Body of pancreas (tissue), 4 donors: ENCODE measurements at regions not wholly inside any gene's neighbourhood (a gene's known extent, or its start where the extent isn't known, plus 50 kb on each side); places are given as distances from the start of the nearest gene placed in this dataset.
"Not testable (repeated sequence)": the region's sequence is repeated elsewhere in the genome, so short reads cannot be mapped to it uniquely, and the experiment has no call there.

Source experiments
- ATAC-seq: fragments of 150-250 bp; one replicate; pipeline ENCODE4 v1.9.1; 2016
- DNase-seq, 4 donors: peaks; one replicate each; pipeline ENCODE4 v3.0.0-alpha.2; 2019
- H3K27ac ChIP-seq, 4 donors: fragments of 200-600 bp; sonication (generic); 1 replicate in 3 of 4; 2 replicates in 1 of 4; pipeline versions ENCODE4 v1.5.1 to v1.6.1; 2016 to 2019; ENCODE audit warnings: mild to moderate bottlenecking in 1 of 4, mixed read lengths in 1 of 4, moderate library complexity in 1 of 4
- H3K27me3 ChIP-seq, 2 donors: fragments of 200-600 bp; sonication (generic); one replicate each; pipeline ENCODE4 v1.6.0; 2016; ENCODE audit warnings: mild to moderate bottlenecking in 1 of 2
- H3K36me3 ChIP-seq, 2 donors: fragments of 200-600 bp; sonication (generic); replicated peaks in 1 of 2; 2 replicates each; pipeline ENCODE4 v1.5.1; 2016; ENCODE audit warnings: low read depth in 2 of 2; ENCODE audit not compliant: insufficient read depth in 1 of 2
- H3K4me1 ChIP-seq: fragments of 200-600 bp; sonication (generic); one replicate; pipeline ENCODE4 v1.6.0; 2016
- H3K4me3 ChIP-seq, 2 donors: fragments of 200-600 bp; sonication (generic); 1 replicate in 1 of 2; 2 replicates in 1 of 2; pipeline ENCODE4 v1.5.1; 2016 to 2019
- H3K9me3 ChIP-seq, 3 donors: fragments of 200-600 bp; sonication (generic); 1 replicate in 2 of 3; 2 replicates in 1 of 3; pipeline ENCODE4 v1.5.1; 2016
- POLR2A ChIP-seq, 3 donors: fragments of 450-650 bp; IDR thresholded peaks; one replicate each; pipeline ENCODE4 v1.6.1; 2016; ENCODE audit warnings: antibody characterized with exemption in 3 of 3, mild to moderate bottlenecking in 2 of 3
- WGBS, 2 donors: methylation state at CpG; one replicate each; pipeline ENCODE4 v1.1.5; 2017; 5-methylcytosine and 5-hydroxymethylcytosine counted together
- intact Hi-C: fragments of 100-400 bp; cut with DNase I; formaldehyde crosslinking; loops from one replicate; pipeline ENCODE4 v1.15.1; 2023
- TF ChIP-seq, protein P1 (sequence below), 7 experiments: fragments of 450-650 bp in 4 of 7; fragments of 200-600 bp in 3 of 7; sonication (generic) in 3 of 7; IDR thresholded peaks; one replicate each; pipeline ENCODE4 v1.5.1; 2016 to 2019; ENCODE audit warnings: antibody characterized with exemption in 7 of 7

DNA sequence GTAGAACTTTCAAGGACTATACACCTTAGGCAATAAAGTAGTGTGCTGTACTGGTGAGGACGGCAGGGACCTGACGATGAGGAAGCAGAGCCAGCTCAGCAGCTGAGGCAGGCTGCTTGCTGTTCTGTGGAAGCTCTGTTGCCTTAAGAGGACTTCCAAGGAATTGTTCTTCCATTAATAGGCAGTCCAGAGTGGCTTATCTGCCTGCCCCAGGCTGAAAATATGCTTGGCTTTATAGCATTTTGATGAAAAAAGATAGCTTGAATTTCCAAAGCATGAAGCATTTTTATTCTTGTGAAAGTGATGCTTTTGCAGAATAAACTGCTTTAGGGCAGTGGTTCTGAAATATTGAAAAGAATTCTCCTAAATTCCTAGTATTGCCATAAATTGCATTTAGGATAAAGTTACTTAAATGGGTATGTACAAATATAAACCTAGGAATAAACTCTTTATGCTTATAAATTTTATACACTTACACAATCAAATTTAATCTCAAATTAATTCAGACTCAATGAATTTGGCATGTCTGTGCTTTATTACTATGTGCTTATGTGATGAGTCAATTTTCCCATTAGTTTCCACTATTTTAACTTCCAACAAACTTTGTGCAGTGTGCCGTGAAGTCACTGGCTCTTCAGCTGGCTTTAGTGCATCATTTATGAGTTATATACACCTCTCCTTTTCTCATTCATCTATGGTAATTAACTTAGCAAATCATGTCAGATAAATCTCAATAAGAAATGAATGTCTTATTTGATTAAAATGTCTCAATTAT lies 231.0 kb upstream of the RASGRP1 start:
- Histone ChIP-seq H3K36me3 (no peaks in the 10 kb centered on the region), H3K27me3 (no peaks in the 10 kb centered on the region), H3K9me3 (no peaks in the 10 kb centered on the region), H3K4me3 (no peak overlapping the region), H3K27ac (no peak overlapping the region), H3K4me1 (no peaks in the 10 kb centered on the region)
- DNase-seq (no peak), ATAC-seq (no peak)
- TF ChIP-seq POLR2A (IDR thresholded peaks at IDR 0.05): no peak
- TF ChIP-seq, protein P1, sequence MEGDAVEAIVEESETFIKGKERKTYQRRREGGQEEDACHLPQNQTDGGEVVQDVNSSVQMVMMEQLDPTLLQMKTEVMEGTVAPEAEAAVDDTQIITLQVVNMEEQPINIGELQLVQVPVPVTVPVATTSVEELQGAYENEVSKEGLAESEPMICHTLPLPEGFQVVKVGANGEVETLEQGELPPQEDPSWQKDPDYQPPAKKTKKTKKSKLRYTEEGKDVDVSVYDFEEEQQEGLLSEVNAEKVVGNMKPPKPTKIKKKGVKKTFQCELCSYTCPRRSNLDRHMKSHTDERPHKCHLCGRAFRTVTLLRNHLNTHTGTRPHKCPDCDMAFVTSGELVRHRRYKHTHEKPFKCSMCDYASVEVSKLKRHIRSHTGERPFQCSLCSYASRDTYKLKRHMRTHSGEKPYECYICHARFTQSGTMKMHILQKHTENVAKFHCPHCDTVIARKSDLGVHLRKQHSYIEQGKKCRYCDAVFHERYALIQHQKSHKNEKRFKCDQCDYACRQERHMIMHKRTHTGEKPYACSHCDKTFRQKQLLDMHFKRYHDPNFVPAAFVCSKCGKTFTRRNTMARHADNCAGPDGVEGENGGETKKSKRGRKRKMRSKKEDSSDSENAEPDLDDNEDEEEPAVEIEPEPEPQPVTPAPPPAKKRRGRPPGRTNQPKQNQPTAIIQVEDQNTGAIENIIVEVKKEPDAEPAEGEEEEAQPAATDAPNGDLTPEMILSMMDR (IDR thresholded peaks at IDR 0.05): no peak
- intact Hi-C loops: no loop called here
- WGBS, 2 donors: 68% methylated on average over 3 of the region's 3 CpGs

DNA sequence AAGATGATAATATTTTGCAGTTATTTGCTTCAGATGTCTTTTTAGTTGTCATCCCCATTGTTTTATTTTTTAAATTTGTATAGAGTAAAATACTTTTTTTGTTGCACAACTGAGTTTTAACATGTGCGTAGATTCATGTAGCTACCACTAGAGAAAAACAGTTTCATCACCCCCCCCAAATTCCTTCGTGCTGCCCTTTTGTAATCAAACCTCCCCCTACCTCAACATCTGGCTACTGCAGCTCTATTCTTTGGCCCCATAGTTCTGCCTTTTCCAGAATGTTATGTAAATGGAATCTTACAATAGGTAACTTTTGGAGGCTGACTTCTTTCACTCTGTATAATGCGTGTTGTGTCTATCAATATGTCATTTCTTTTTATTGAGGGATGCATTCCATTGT lies 232.0 kb upstream of the RASGRP1 start:
- no peaks in the 10 kb centered on the region for H3K27me3 ChIP-seq
- intact Hi-C loops: no loop called here
- H3K27ac ChIP-seq: no peak overlapping the region
- ATAC-seq (no peak), DNase-seq (no peak)
- H3K4me3 ChIP-seq: no peak overlapping the region
- H3K36me3 ChIP-seq: no peaks in the 10 kb centered on the region
- 71 to 76% methylated on average over 3 of the region's 3 CpGs for WGBS, 2 donors
- H3K4me1 ChIP-seq: no peaks in the 10 kb centered on the region
- no peaks in the 10 kb centered on the region for H3K9me3 ChIP-seq
- TF ChIP-seq POLR2A (IDR thresholded peaks at IDR 0.05): no peak

DNA sequence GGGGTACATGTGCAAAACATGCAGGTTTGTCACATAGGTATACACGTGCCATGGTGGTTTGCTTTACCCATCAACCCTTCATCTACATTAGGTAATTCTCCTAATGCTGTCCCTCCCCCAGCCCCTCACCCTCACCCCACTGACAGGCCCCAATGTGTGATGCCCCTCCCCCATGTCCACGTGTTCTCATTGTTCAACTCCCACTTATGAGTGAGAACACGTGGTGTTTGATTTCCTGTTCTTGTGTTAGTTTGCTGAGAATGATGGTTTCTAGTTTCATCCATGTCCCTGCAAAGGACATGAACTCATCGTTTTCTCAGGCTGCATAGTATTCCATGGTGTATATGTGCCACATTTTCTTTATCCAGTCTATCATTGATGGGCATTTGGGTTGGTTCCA lies 232.9 kb upstream of the RASGRP1 start:
- not testable (repeated sequence) for H3K27ac ChIP-seq
- 59 to 66% methylated on average over 4 of the region's 4 CpGs for WGBS, 2 donors

DNA sequence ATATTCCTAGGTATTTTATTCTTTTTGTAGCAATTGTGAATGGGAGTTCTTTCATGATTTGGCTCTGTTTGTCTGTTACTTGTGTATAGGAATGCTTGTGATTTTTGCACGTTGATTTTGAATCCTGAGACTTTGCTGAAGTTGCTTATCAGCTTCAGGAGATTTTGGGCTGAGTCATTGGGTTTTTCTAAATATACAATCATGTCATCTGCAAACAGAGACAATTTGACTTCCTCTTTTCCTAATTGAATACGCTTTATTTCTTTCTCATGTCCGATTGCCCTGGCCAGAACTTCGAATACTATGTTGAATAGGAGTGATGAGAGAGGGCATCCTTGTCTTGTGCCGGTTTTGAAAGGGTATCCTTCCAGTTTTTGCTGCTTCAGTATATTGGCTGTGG lies 234.6 kb upstream of the RASGRP1 start:
- intact Hi-C loops, H3K36me3 ChIP-seq, H3K27ac ChIP-seq, H3K4me1 ChIP-seq, DNase-seq, ATAC-seq, H3K27me3 ChIP-seq, H3K4me3 ChIP-seq, H3K9me3 ChIP-seq: not testable (repeated sequence)
- WGBS, 2 donors: 71 to 73% methylated on average over 5 of the region's 5 CpGs

More for the DNA sequence above, 232.9 kb upstream of the RASGRP1 start:
- H3K27me3 ChIP-seq, ATAC-seq, DNase-seq, intact Hi-C loops, H3K9me3 ChIP-seq, H3K4me3 ChIP-seq, H3K4me1 ChIP-seq, H3K36me3 ChIP-seq: not testable (repeated sequence)

DNA sequence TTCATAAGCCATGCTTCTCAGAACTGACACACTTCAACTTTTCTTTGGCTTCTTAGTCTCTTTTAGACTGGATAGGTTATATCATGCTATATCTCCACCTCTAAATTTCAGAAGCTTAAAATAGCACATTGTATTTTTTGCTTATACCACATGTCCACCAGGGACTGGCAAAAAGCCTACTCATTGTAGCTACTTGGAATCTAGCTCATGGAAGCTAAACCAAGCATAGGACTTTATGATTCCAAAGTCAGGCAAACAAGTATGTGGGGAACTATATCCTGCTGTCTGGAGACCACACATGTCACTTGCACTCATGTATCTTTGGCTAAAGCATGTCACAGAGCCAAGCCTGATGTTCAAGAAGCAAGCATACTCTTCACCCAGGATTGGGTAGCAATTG lies 245.0 kb upstream of the RASGRP1 start:
- DNase-seq: no peak
- ATAC-seq: no peak

DNA sequence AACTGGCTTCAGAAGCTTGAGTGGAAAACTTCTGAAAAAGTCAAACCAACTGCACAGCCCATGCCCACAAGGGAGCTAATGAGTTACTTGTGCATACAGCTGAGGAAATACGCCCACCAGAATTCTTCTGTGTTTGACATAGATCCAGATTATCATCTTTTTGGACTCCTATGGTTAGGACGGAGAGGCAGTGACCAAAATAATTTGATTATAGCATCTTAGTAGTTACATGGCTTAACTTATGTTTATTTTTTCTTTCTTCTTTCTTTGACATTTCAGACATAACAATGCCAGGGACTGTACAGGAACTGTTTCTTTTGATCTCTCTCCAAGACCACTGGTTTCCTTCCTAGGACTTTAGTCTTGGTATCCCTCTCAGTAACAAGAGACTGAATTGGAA lies 246.1 kb upstream of the RASGRP1 start:
- intact Hi-C loops: no loop called here
- Histone ChIP-seq H3K36me3 (no peaks in the 10 kb centered on the region), H3K27ac (no peak overlapping the region), H3K9me3 (no peaks in the 10 kb centered on the region), H3K4me3 (no peak overlapping the region), H3K4me1 (no peaks in the 10 kb centered on the region), H3K27me3 (no peaks in the 10 kb centered on the region)
- DNase-seq (no peak), ATAC-seq (no peak)
- 57 to 68% methylated on average over 2 of the region's 2 CpGs for WGBS, 2 donors
- TF ChIP-seq POLR2A (IDR thresholded peaks at IDR 0.05): no peak
- TF ChIP-seq, protein P1 (IDR thresholded peaks at IDR 0.05): no peak

More for the DNA sequence above, 245.0 kb upstream of the RASGRP1 start:
- H3K9me3 ChIP-seq: no peaks in the 10 kb centered on the region
- no peak overlapping the region for H3K4me3 ChIP-seq
- no peaks in the 10 kb centered on the region for H3K27me3 ChIP-seq
- intact Hi-C loops: no loop called here
- H3K27ac ChIP-seq: no peak overlapping the region
- H3K4me1 ChIP-seq: no peaks in the 10 kb centered on the region
- H3K36me3 ChIP-seq: no peaks in the 10 kb centered on the region
- TF ChIP-seq POLR2A (IDR thresholded peaks at IDR 0.05): no peak
- TF ChIP-seq, protein P1 (IDR thresholded peaks at IDR 0.05): no peak

DNA sequence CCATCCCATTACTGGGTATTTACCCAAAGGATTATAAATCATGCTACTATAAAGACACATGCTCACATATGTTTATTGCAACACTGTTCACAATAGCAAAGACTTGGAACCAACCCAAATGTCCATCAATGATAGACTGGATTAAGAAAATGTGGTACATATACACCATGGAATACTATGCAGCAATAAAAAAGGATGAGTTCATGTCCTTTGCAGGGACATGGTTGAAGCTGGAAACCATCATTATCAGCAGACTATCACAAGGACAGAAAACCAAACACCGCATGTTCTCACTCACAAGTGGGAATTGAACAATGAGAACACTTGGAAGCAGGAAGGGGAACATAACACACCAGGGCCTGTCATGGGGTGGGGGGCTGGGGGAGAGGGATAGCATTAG lies 249.6 kb upstream of the RASGRP1 start:
- intact Hi-C loops, H3K4me3 ChIP-seq, DNase-seq, H3K36me3 ChIP-seq, ATAC-seq, H3K27me3 ChIP-seq, H3K9me3 ChIP-seq, H3K27ac ChIP-seq: not testable (repeated sequence)
- peaks cover 11% of the 10 kb centered on the region for H3K4me1 ChIP-seq
- 100% methylated on average over 1 of the region's 1 CpG for WGBS, 2 donors
